HCT116 (cell line): ENCODE measurements at regions not wholly inside any gene's neighbourhood (a gene's known extent, or its start where the extent isn't known, plus 50 kb on each side); places are given as distances from the start of the nearest gene placed in this dataset.
A peak's percentile ranks its signal among the peaks of the same experiment; 100 is the strongest.

Experiments used
- ATAC-seq: fragments of 200-7000 bp; cut with Tn5 transposase; 2 replicates; pipeline ENCODE4 v1.9.1; 2020; ENCODE audit warnings: mild to moderate bottlenecking, moderate library complexity
- BruUV-seq: library from RNA; stranded (reverse); fragments of 400-500 nt; replicated peaks from 2 replicates; lab custom pipeline; 2021; lab: Mats Ljungman, UMichigan
- CTCF ChIA-PET: fragments of 300-600 bp; sonication (Branson Sonifier 250); formaldehyde crosslinking; loops from one replicate; lab custom pipeline; 2021; ENCODE audit warnings: antibody characterized with exemption; lab: Charles Lee
- POLR2A ChIA-PET: fragments of 300-600, 350-600 bp; sonication (Branson Sonifier 250); formaldehyde crosslinking; loops from one replicate; lab custom pipeline; 2021; ENCODE audit warnings: antibody characterized with exemption; lab: Charles Lee
- RAD21 ChIA-PET, 2 experiments: fragments of 300-600 bp; sonication (Branson Sonifier 250); formaldehyde crosslinking; loops; one replicate each; lab custom pipeline; 2023; ENCODE audit warnings: low total read pairs in 2 of 2; ENCODE audit not compliant: uncharacterized antibody in 2 of 2, unreplicated experiment in 2 of 2, low non-redundant PET in 1 of 2; lab: Charles Lee
- DNase-seq: peaks from one replicate; pipeline ENCODE4 v3.0.0-alpha.2; 2010; ENCODE audit warnings: low read depth, low spot score
- H2AFZ ChIP-seq: fragments of 200-600 bp; shearing (Covaris generic), sonication (generic); 2 replicates; pipeline ENCODE4 v1.6.1; 2017; ENCODE audit warnings: low read depth, mixed run types, mixed read lengths, antibody characterized with exemption, low read length; ENCODE audit not compliant: poor library complexity, severe bottlenecking
- H3K27ac ChIP-seq: 2 replicates; pipeline ENCODE4 v1.5.1; 2012; ENCODE audit warnings: low read depth, low read length
- H3K27me3 ChIP-seq: fragments of 200-600 bp; sonication (generic); 2 replicates; pipeline ENCODE4 v1.6.1; 2016; ENCODE audit warnings: mixed run types, low read length, mixed read lengths; ENCODE audit not compliant: insufficient read depth
- H3K36me3 ChIP-seq, 2 experiments: fragments of 200-500 bp in 1 of 2; fragments of 200-600 bp in 1 of 2; sonication (Bioruptor generic) in 1 of 2; sonication (generic) in 1 of 2; 2 replicates each; pipeline versions ENCODE4 v1.5.1 to v1.6.1; 2014 to 2016; ENCODE audit warnings: low read length in 2 of 2, inconsistent platforms in 1 of 2, mixed read lengths in 1 of 2, mixed run types in 1 of 2; ENCODE audit not compliant: insufficient read depth in 2 of 2, control insufficient read depth in 1 of 2
- H3K4me1 ChIP-seq, 2 experiments: fragments of 200-600 bp in 1 of 2; sonication (generic) in 1 of 2; 2 replicates each; pipeline versions ENCODE4 v1.5.1 to v1.6.1; 2012 to 2017; ENCODE audit warnings: low read length in 2 of 2, inconsistent platforms in 1 of 2, mild to moderate bottlenecking in 1 of 2, mixed read lengths in 1 of 2, mixed run types in 1 of 2, moderate library complexity in 1 of 2; ENCODE audit not compliant: insufficient read depth in 2 of 2, control insufficient read depth in 1 of 2
- H3K4me2 ChIP-seq: fragments of 200-600 bp; sonication (generic); 2 replicates; pipeline ENCODE4 v1.6.1; 2017; ENCODE audit warnings: mixed run types, low read length, mixed read lengths
- H3K4me3 ChIP-seq, 2 experiments: fragments of 200-600 bp in 1 of 2; sonication (generic) in 1 of 2; replicated peaks in 1 of 2; 2 replicates each; pipeline ENCODE4 v1.5.1; 2011 to 2016; ENCODE audit warnings: low read length in 2 of 2, control low read depth in 1 of 2, low read depth in 1 of 2, mild to moderate bottlenecking in 1 of 2, mixed read lengths in 1 of 2, mixed run types in 1 of 2
- H3K79me2 ChIP-seq: fragments of 200-600 bp; sonication (generic); 2 replicates; pipeline ENCODE4 v1.6.1; 2017; ENCODE audit warnings: mild to moderate bottlenecking, mixed run types, low read length, moderate library complexity, mixed read lengths; ENCODE audit not compliant: insufficient read depth
- H3K9ac ChIP-seq: fragments of 200-600 bp; sonication (generic); 2 replicates; pipeline ENCODE4 v1.6.1; 2016; ENCODE audit warnings: low read length, mixed read lengths
- H3K9me2 ChIP-seq: fragments of 200-600 bp; sonication (generic), shearing (Covaris generic); 2 replicates; pipeline ENCODE4 v1.6.1; 2017; ENCODE audit warnings: mixed run types, mild to moderate bottlenecking, moderate library complexity; ENCODE audit not compliant: insufficient read depth
- H3K9me3 ChIP-seq, 2 experiments: fragments of 200-500 bp in 1 of 2; fragments of 200-600 bp in 1 of 2; sonication (Bioruptor generic) in 1 of 2; sonication (generic) in 1 of 2; 2 replicates each; pipeline ENCODE4 v1.6.1; 2014 to 2017; ENCODE audit warnings: low read length in 2 of 2, mixed read lengths in 2 of 2, inconsistent platforms in 1 of 2, low read depth in 1 of 2, mild to moderate bottlenecking in 1 of 2, mixed run types in 1 of 2, moderate library complexity in 1 of 2; ENCODE audit not compliant: control insufficient read depth in 1 of 2, insufficient read depth in 1 of 2
- H4K20me1 ChIP-seq: fragments of 200-600 bp; sonication (generic), shearing (Covaris generic); 2 replicates; pipeline ENCODE4 v1.6.1; 2017; ENCODE audit warnings: mixed run types, mild to moderate bottlenecking, moderate library complexity; ENCODE audit not compliant: insufficient read depth
- CEBPB ChIP-seq: IDR thresholded peaks from 2 replicates; pipeline ENCODE4 v1.6.1; 2012; ENCODE audit warnings: low read depth
- ELF1 ChIP-seq: IDR thresholded peaks from 2 replicates; pipeline ENCODE4 v1.6.1; 2012; ENCODE audit warnings: low read depth, borderline replicate concordance
- EZH2phosphoT487 ChIP-seq: fragments of 200-600 bp; IDR thresholded peaks from 2 replicates; pipeline ENCODE4 v1.6.1; 2018; ENCODE audit warnings: antibody characterized with exemption, borderline replicate concordance
- FOSL1 ChIP-seq: IDR thresholded peaks from 2 replicates; pipeline ENCODE4 v1.6.1; 2012; ENCODE audit warnings: low read depth
- MAX ChIP-seq: IDR thresholded peaks from 2 replicates; pipeline ENCODE4 v1.6.1; 2012
- SP1 ChIP-seq: IDR thresholded peaks from 2 replicates; pipeline ENCODE4 v1.6.1; 2012; ENCODE audit warnings: low read depth
- intact Hi-C: fragments of 100-400 bp; cut with micrococcal nuclease; formaldehyde crosslinking; loops from 2 replicates; pipeline ENCODE4 v1.10.0; 2022

DNA sequence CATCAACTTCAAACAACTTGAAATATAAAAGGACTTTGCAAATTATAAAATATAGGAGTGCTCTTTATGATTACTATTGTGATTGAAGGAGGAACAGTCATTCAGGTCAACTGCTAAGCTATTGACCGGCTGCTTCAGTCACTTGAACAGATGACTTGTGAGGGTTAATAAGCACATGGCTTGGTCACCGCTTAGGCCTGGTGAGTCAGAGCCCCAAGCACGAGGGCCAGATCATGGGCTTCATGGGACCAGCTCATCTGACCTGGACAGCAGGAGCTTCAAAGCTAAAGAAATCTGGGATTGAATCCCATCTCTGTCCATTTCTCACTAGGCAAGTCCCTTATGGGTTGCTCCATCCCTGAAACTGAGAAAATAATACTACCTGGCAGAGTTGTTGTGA is 60.4 kb upstream of the ADO start:
- H3K4me2 ChIP-seq, result no peak overlapping the region

DNA sequence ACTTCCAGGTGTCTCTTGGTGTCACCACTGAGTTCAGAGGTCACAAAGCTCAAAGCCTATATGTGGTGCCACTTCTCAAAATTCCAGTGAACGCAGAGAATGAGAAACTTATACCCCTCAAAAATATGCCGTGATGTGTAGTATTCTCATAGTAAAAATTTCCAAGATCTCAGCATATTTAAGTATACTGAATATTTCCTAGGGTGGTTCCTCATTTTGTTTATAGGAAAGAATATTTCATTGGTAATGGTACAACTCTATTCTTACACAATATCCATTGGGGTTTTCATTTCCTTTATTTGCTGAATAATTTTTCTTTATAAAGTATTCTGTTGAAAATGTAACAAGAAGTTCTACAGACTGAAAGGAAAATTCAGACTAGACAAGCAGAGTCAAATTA is 58.9 kb upstream of the ADO start:
- Histone ChIP-seq H2AFZ (no peak overlapping the region), H3K4me1 (no peaks in the 10 kb centered on the region), H3K27ac (no peak overlapping the region), H3K9me2 (no peaks in the 10 kb centered on the region), H3K4me2 (no peak overlapping the region), H3K36me3 (no peaks in the 10 kb centered on the region), H3K27me3 (no peaks in the 10 kb centered on the region), H3K9ac (no peak overlapping the region), H3K4me3 (no peak overlapping the region), H3K79me2 (no peaks in the 10 kb centered on the region), H4K20me1 (no peaks in the 10 kb centered on the region), H3K9me3 (no peaks in the 10 kb centered on the region)
- ChIA-PET CTCF (no interaction called here), POLR2A (no interaction called here), RAD21 (no interaction called here)
- DNase-seq (no peak), ATAC-seq (no peak)
- intact Hi-C loops, result no loop called here
- TF ChIP-seq SP1 (no peak), EZH2phosphoT487 (no peak), FOSL1 (no peak), CEBPB (no peak)
- no TSS peak for BruUV-seq

More for the DNA sequence above, 60.4 kb upstream of the ADO start:
- no peaks in the 10 kb centered on the region for H3K27me3 ChIP-seq
- no peaks in the 10 kb centered on the region for H3K36me3 ChIP-seq
- no peak overlapping the region for H3K4me3 ChIP-seq
- intact Hi-C loops, result no loop called here
- ChIA-PET POLR2A (no interaction called here), RAD21 (no interaction called here), CTCF (no interaction called here)
- no peaks in the 10 kb centered on the region for H3K9me3 ChIP-seq
- no peaks in the 10 kb centered on the region for H3K4me1 ChIP-seq
- TF ChIP-seq MAX (peak; percentile 48; the same call in 1 of the 2 replicates), ELF1 (no peak)
- no peak overlapping the region for H3K27ac ChIP-seq
- ATAC-seq, result no peak
- H3K79me2 ChIP-seq, result no peaks in the 10 kb centered on the region
- no peak for DNase-seq
- no peak overlapping the region for H2AFZ ChIP-seq
- no peaks in the 10 kb centered on the region for H4K20me1 ChIP-seq
- BruUV-seq, result no TSS peak
- H3K9ac ChIP-seq, result no peak overlapping the region
- no peaks in the 10 kb centered on the region for H3K9me2 ChIP-seq
